NOMO-1 treated with DMSO at 0.1 percent for 48 hours (cell line): ENCODE measurements at regions not wholly inside any gene's neighbourhood (a gene's known extent, or its start where the extent isn't known, plus 50 kb on each side); places are given as distances from the start of the nearest gene placed in this dataset.

ENCODE experiments used
- DNase-seq: peaks from one replicate; lab custom pipeline; 2025; ENCODE audit not compliant: unreplicated experiment; lab: John Stamatoyannopoulos, UW

GRCh38 chr2:67854103-67854743 lies 208.6 kb downstream of the C1D start:
- DNase-seq = no peak

- no peak for DNase-seq
Measured at GRCh38 chr2:67854798-67855197, 208.0 kb downstream of the C1D start.

GRCh38 chr2:67856866-67857265 lies 205.9 kb downstream of the C1D start:
- no peak for DNase-seq

- no peak for DNase-seq
Measured at GRCh38 chr2:67857836-67858235, 205.0 kb downstream of the C1D start.

GRCh38 chr2:67858886-67859285 lies 203.9 kb downstream of the C1D start:
- DNase-seq = no peak

GRCh38 chr2:67865917-67866316 lies 196.9 kb downstream of the C1D start:
- DNase-seq = no peak

GRCh38 chr2:67867735-67868134 lies 195.1 kb downstream of the C1D start:
- no peak for DNase-seq

DNA sequence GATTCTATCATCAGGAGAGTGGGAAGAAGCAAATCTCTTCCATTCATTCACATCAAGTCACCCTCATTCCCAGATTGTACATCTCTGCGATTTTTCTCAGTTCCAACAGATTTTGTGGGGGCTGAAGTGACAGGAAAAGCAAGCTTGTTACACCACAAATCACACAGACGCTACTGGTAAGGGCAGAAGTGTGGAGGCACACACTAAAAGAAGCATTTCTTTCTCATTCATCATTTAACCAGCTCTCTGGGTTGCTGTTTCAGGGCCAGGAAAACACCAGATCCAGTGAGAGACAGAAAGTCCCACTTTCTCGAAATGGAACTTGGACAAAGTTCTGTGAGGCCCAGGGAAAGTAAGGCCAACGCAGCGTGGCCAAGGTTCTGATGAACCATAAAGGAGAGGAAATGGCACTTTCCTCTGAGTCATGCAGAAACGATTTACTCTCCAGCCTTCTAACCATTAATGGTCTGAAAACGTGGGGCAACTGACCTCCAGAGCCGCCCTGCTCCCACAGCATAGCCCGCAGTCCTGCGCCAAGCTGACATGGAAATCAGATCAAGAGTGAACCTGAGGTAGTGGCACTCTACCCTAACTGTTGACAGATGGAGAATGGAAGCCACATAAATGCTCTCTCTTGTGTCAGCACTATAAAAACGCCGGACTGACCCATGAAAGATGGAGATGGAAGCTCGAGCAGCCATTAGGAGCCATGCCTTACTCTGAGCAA lies 191.0 kb downstream of the C1D start:
- DNase-seq = peak; percentile 16

- no peak for DNase-seq
Measured at GRCh38 chr2:67872481-67872880, 190.3 kb downstream of the C1D start.

GRCh38 chr2:67873916-67874315 lies 188.9 kb downstream of the C1D start:
- no peak for DNase-seq

DNA sequence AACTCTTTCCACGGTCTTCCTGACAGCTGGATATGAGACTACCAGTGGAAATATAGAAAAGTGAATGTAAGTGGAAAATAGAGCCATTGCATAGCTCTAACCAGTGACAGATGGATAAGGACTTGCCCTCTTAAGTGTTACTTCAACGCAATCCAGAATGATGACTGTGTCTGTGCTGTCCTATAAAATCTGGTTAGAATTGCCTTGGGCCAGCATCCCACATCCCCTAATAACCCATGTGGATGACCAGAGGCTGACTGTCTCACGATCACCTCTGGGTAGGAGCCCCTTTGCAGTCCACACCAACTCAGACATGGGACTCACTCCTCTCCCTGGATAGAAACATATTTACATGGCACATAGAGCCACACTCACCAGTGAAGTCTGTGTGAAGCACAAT lies 186.6 kb downstream of the C1D start:
- DNase-seq = no peak

DNA sequence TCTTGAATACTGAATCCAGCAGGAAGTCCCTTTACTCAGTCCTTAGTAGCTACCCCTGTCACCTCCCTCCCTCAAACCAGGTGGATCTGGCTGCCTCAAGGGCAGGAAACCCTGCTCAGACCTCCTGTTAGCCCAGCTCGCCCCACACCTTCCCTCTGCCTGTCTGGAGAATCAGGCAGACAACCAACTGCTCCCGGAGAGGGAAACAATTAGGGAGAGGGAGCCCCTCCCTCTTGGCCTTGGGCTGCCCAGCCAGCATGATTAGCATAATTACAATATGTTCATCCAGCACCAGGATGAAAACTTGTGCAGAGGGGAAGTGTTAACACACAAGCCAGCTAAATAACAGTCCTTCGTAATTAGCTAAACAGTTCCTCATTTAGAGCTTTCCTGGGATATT lies 185.5 kb downstream of the C1D start:
- DNase-seq = no peak

DNA sequence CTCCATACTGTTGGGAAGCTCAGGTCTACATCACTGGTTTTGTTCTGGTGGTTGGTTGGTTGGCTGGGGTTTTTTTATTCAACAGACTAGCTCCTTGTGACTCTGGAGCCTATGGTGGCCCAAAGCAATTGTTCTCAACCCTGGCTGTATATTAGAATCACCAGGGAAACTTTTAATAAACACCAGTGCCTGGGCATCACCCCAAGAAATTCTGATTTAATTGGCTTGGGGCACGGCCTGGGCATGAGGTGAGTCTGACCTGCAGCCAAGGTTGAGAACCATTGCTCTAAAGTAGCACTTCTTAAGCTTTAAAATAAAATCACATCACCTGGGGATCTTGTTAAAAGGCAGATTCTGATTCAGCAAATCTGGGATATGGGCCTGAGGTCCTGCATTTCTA lies 184.1 kb downstream of the C1D start:
- no peak for DNase-seq

DNA sequence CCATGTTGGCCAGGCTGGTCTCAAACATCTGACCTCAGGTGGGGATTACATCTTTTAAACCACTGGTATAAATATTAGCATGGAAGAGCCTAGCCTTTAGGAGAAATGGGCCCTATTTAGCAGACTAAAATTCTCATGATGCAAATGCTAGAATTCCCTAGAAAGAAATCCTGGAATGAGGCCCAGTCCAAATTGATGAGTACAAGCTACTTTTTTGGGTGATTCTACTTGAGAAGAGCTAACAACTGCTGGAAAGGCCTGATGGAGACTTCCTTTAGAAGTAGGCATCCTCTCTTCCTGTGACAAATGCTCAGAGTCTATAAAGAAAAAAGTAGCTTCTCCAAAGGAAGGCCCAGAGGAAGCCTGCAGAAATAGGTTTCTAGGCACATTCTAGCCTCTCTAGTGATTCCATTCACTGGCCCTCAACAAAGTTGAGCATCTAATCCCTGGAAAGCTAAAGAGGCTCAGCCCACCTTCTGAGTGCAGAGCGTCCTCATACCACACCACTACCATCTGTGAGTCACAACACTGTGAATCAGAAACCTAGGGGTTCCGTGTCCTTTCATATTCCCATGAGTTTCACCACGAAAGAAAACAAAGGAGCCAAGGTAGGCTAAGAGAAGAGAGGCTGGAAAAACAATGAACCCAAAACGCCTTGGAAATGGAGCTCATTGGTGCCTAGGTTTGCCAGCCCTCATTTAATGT lies 183.1 kb downstream of the C1D start:
- DNase-seq = no peak

GRCh38 chr2:67880291-67880761 lies 182.5 kb downstream of the C1D start:
- DNase-seq = no peak

GRCh38 chr2:67881816-67882215 lies 181.0 kb downstream of the C1D start:
- no peak for DNase-seq

GRCh38 chr2:67883316-67884087 lies 179.3 kb downstream of the C1D start:
- no peak for DNase-seq

DNA sequence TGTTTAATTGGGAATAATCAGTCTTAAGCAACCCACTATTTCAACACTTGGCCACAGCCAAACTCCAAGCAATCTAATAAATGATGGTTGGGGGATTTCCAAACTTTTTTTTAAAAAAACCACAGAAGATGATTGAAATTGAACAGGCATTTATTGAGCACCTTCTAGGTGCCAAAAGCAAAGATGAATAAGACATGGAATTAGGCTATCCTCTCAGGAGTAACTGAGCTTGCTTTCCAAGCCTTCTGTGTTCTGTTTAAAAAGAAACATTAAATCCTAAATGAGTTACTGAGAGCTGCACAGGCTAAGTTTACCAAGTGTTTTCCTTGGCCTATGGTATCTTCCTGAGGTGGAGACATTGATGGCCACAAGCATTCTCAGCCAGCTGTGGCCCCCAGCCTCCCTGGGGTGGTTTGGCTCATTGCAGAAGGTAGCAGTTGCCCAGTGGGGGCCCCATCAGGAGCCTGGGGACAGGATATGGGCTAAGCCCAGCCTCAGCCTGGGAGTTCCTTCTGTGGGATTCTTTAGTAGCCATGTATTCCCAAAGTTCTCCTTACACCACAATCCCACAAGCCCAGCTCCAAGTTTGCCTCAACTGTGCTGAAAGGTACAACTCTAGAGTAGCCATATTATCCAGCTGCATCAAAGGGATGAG lies 174.3 kb downstream of the C1D start:
- no peak for DNase-seq

- no peak for DNase-seq
Measured at GRCh38 chr2:67889056-67889455, 173.7 kb downstream of the C1D start.

- DNase-seq = no peak
Measured at GRCh38 chr2:67891642-67892041, 171.2 kb downstream of the C1D start.

- DNase-seq = no peak
Measured at GRCh38 chr2:67892339-67892846, 170.4 kb downstream of the C1D start.
